Astrocyte (in vitro differentiated cells and primary cell): ENCODE measurements at regions not wholly inside any gene's neighbourhood (a gene's known extent, or its start where the extent isn't known, plus 50 kb on each side); places are given as distances from the start of the nearest gene placed in this dataset.

Experiments used
- DNase-seq: peaks from one replicate; pipeline ENCODE4 v3.0.0-alpha.2; 2010; ENCODE audit warnings: low read depth
- FAIRE-seq: peaks from 2 replicates; lab custom pipeline; 2011; peaks lifted over from hg19 to GRCh38; lab: Jason Lieb, UNC
- H2AFZ ChIP-seq: 2 replicates; pipeline ENCODE4 v1.6.0; 2012; ENCODE audit warnings: low read depth, low read length, inconsistent platforms
- H3K27ac ChIP-seq: 2 replicates; pipeline ENCODE4 v1.5.1; 2011; ENCODE audit warnings: low read depth, low read length, inconsistent platforms
- H3K27me3 ChIP-seq: 2 replicates; pipeline ENCODE4 v1.6.0; 2011; ENCODE audit warnings: low read length, inconsistent platforms; ENCODE audit not compliant: insufficient read depth
- H3K36me3 ChIP-seq: 2 replicates; pipeline ENCODE4 v1.5.1; 2011; ENCODE audit warnings: low read length, inconsistent platforms; ENCODE audit not compliant: insufficient read depth
- H3K4me1 ChIP-seq: 2 replicates; pipeline ENCODE4 v1.5.1; 2011; ENCODE audit warnings: low read length, inconsistent platforms; ENCODE audit not compliant: insufficient read depth
- H3K4me2 ChIP-seq: 2 replicates; pipeline ENCODE4 v1.6.0; 2012; ENCODE audit warnings: low read length, inconsistent platforms
- H3K4me3 ChIP-seq: 2 replicates; pipeline ENCODE4 v1.5.1; 2011; ENCODE audit warnings: low read depth, mild to moderate bottlenecking, low read length, inconsistent platforms; ENCODE audit not compliant: insufficient read depth
- H3K79me2 ChIP-seq: 2 replicates; pipeline ENCODE4 v1.6.0; 2012; ENCODE audit warnings: mild to moderate bottlenecking, low read length, inconsistent platforms; ENCODE audit not compliant: insufficient read depth
- H3K9ac ChIP-seq: 2 replicates; pipeline ENCODE4 v1.6.0; 2012; ENCODE audit warnings: mild to moderate bottlenecking, low read length, inconsistent platforms
- H3K9me3 ChIP-seq: 2 replicates; pipeline ENCODE4 v1.5.1; 2012; ENCODE audit warnings: low read depth, mild to moderate bottlenecking, low read length, inconsistent platforms; ENCODE audit not compliant: insufficient read depth
- H4K20me1 ChIP-seq: 2 replicates; pipeline ENCODE4 v1.6.0; 2012; ENCODE audit warnings: low read length, inconsistent platforms; ENCODE audit not compliant: insufficient read depth
- H3K27ac Mint-ChIP-seq: one replicate; pipeline ENCODE4 v1.8.0; 2021; ENCODE audit warnings: mild to moderate bottlenecking, mixed read lengths; ENCODE audit not compliant: unreplicated experiment
- H3K27me3 Mint-ChIP-seq: one replicate; pipeline ENCODE4 v1.8.0; 2021; ENCODE audit warnings: low read depth, mixed read lengths; ENCODE audit not compliant: unreplicated experiment
- H3K36me3 Mint-ChIP-seq: one replicate; pipeline ENCODE4 v1.8.0; 2021; ENCODE audit warnings: low read depth, mixed read lengths; ENCODE audit not compliant: unreplicated experiment
- H3K4me1 Mint-ChIP-seq: one replicate; pipeline ENCODE4 v1.8.0; 2021; ENCODE audit warnings: low read depth, mixed read lengths; ENCODE audit not compliant: unreplicated experiment
- H3K4me3 Mint-ChIP-seq: one replicate; pipeline ENCODE4 v1.8.0; 2021; ENCODE audit warnings: mild to moderate bottlenecking, moderate library complexity, mixed read lengths; ENCODE audit not compliant: unreplicated experiment
- H3K9me3 Mint-ChIP-seq: one replicate; pipeline ENCODE4 v1.8.0; 2021; ENCODE audit warnings: mild to moderate bottlenecking, mixed read lengths; ENCODE audit not compliant: unreplicated experiment
- CTCF ChIP-seq: IDR thresholded peaks from 2 replicates; pipeline ENCODE4 v1.5.1; 2011; ENCODE audit warnings: low read depth, mild to moderate bottlenecking, inconsistent platforms, low read length, moderate library complexity; ENCODE audit not compliant: insufficient read depth
- EZH2 ChIP-seq: IDR thresholded peaks from 2 replicates; pipeline ENCODE4 v1.6.1; 2012; ENCODE audit warnings: mild to moderate bottlenecking, low read length, inconsistent platforms; ENCODE audit not compliant: insufficient read depth

- H3K9me3 ChIP-seq, result no peaks in the 10 kb centered on the region
- no peak overlapping the region for H2AFZ ChIP-seq
- TF ChIP-seq CTCF (no peak), EZH2 (no peak)
- Mint-ChIP-seq H3K4me1 (peaks cover 3% of the 10 kb centered on the region), H3K9me3 (peaks cover 5% of the 10 kb centered on the region), H3K27ac (no peak overlapping the region), H3K27me3 (peaks cover 34% of the 10 kb centered on the region), H3K4me3 (no peak overlapping the region), H3K36me3 (peaks cover 2% of the 10 kb centered on the region)
- no peak overlapping the region for H3K27ac ChIP-seq
- no peaks in the 10 kb centered on the region for H3K36me3 ChIP-seq
- H3K4me2 ChIP-seq, result no peak overlapping the region
- H3K79me2 ChIP-seq, result no peaks in the 10 kb centered on the region
- no peak for FAIRE-seq
- H3K4me1 ChIP-seq, result peaks cover 3% of the 10 kb centered on the region
- no peak for DNase-seq
- no peak overlapping the region for H3K4me3 ChIP-seq
- H4K20me1 ChIP-seq, result no peaks in the 10 kb centered on the region
- H3K9ac ChIP-seq, result no peak overlapping the region
- H3K27me3 ChIP-seq, result no peaks in the 10 kb centered on the region
Observed at GRCh38 chr12:115332945-115333344, 649.0 kb upstream of the TBX3 start.

- Mint-ChIP-seq H3K36me3 (peaks cover 2% of the 10 kb centered on the region), H3K4me1 (no peaks in the 10 kb centered on the region), H3K27ac (no peak overlapping the region), H3K9me3 (peaks cover 5% of the 10 kb centered on the region), H3K4me3 (no peak overlapping the region), H3K27me3 (peaks cover 8% of the 10 kb centered on the region)
- Histone ChIP-seq H3K4me2 (no peak overlapping the region), H3K79me2 (no peaks in the 10 kb centered on the region), H3K4me3 (no peak overlapping the region), H2AFZ (no peak overlapping the region), H3K9ac (no peak overlapping the region), H3K9me3 (no peaks in the 10 kb centered on the region), H3K4me1 (peaks cover 5% of the 10 kb centered on the region), H3K36me3 (no peaks in the 10 kb centered on the region), H3K27ac (no peak overlapping the region), H4K20me1 (no peaks in the 10 kb centered on the region), H3K27me3 (no peaks in the 10 kb centered on the region)
- DNase-seq (no peak), FAIRE-seq (no peak)
- TF ChIP-seq CTCF (no peak), EZH2 (no peak)
Observed at GRCh38 chr12:115325858-115326257, 641.9 kb upstream of the TBX3 start.

- H3K9ac ChIP-seq, result no peak overlapping the region
- H2AFZ ChIP-seq, result no peak overlapping the region
- FAIRE-seq (no peak), DNase-seq (no peak)
- Mint-ChIP-seq H3K4me3 (no peak overlapping the region), H3K9me3 (peaks cover 5% of the 10 kb centered on the region), H3K4me1 (no peaks in the 10 kb centered on the region), H3K27ac (no peak overlapping the region), H3K27me3 (peaks cover 3% of the 10 kb centered on the region), H3K36me3 (peaks cover 2% of the 10 kb centered on the region)
- H3K79me2 ChIP-seq, result no peaks in the 10 kb centered on the region
- H3K4me1 ChIP-seq, result peaks cover 5% of the 10 kb centered on the region
- H3K4me3 ChIP-seq, result no peak overlapping the region
- TF ChIP-seq CTCF (no peak), EZH2 (no peak)
- H3K27me3 ChIP-seq, result no peaks in the 10 kb centered on the region
- H3K36me3 ChIP-seq, result no peaks in the 10 kb centered on the region
- no peaks in the 10 kb centered on the region for H4K20me1 ChIP-seq
- no peaks in the 10 kb centered on the region for H3K9me3 ChIP-seq
- H3K4me2 ChIP-seq, result no peak overlapping the region
- H3K27ac ChIP-seq, result no peak overlapping the region
Observed at GRCh38 chr12:115324949-115325593, 641.1 kb upstream of the TBX3 start.
